ENCODE measurements at regions not wholly inside any gene's neighbourhood (a gene's known extent, or its start where the extent isn't known, plus 50 kb on each side); places are given as distances from the start of the nearest gene placed in this dataset.

DNA sequence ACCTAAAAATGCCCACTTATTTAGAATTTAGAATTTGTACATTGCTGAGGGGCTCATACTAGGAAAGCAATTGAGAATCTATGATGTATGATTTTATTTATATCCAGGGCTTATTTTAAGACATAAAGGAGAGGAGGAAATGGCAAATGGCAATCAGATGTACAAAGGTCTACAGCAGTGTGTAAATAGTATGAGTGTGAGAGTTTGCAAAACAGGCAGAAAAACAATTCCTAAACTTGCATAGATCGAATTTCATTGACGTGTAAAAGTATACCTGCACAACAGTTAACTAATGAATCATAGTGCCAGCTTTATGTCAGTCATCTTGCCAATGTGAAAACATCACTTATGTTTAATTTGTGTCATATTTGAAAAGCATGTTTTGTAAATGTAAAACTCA, 718.7 kb upstream of the GCFC2 start (continued):
- TF ChIP-seq ZNF773 (CRISPR knock-in tag; IDR thresholded peaks at IDR 0.05; ENCODE audit: borderline replicate concordance) (no peak), PPARG (CRISPR knock-in tag; conservative IDR thresholded peaks at IDR 0.05) (no peak)

DNA sequence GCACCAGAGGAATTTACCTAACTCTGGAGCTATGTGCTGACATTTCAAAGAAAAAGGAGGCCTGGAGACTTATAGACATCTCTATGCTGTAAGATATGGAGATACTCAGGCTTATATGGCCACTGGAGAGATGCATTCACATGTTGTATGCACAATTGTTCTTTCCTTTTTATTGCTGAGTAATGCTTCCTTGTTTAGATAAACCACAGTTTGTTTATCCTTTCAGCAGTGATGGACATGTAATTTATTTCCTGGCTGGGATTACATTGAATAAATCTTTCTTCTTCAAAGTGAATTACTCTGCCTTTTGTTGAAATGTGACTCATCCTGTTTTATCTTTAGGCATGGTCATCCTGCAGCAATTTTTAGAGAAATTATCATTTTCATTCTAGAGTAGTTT, 716.7 kb upstream of the GCFC2 start:
- ChIA-PET POLR2A (no interaction called here), CTCF (ENCODE audit: low intra/inter-chr PET ratio, low total read pairs) (no interaction called here)
- no peaks in the 10 kb centered on the region for H3K79me2 ChIP-seq (ENCODE audit: insufficient read depth, low read length)
- TF ChIP-seq ZNF326 (CRISPR knock-in tag; IDR thresholded peaks at IDR 0.05; ENCODE audit: borderline replicate concordance) (no peak), MAFK (conservative IDR thresholded peaks at IDR 0.05 in 1 of 2, IDR thresholded peaks at IDR 0.05 in 1 of 2; ENCODE audit: low read length in 2 of 2) (peak; percentile 64 to 66), MAFF (IDR thresholded peaks at IDR 0.05; ENCODE audit: low read depth, low read length) (peak; percentile 48; the same call in 1 of the 2 replicates)
- no peak for ATAC-seq
- H3K9ac ChIP-seq (ENCODE audit: insufficient read depth, low read depth, low read length) = no peak overlapping the region
- no peak for DNase-seq (ENCODE audit: low spot score)
- H3K4me2 ChIP-seq (ENCODE audit: low read depth, low read length) = no peak overlapping the region
- intact Hi-C loops (cut with micrococcal nuclease; ENCODE audit: unreplicated experiment) = no loop called here
- H3K4me3 ChIP-seq (replicated peaks in 1 of 3; ENCODE audit: insufficient read depth in 1 of 3, low read depth in 2 of 3, low read length in 3 of 3) = no peak overlapping the region
- no peaks in the 10 kb centered on the region for H3K9me3 ChIP-seq (ENCODE audit: low read length)
- in situ Hi-C loops (cut with HindIII; ENCODE audit: extremely low pct_ligation_motif_present, low pct_unique_long_range_greater_than_20kb) = no loop called here
- H2AFZ ChIP-seq (ENCODE audit: low read length) = no peak overlapping the region
- FAIRE-seq = no peak
- H3K4me1 ChIP-seq (ENCODE audit: insufficient read depth, low read length) = no peaks in the 10 kb centered on the region
- H3K27ac ChIP-seq (ENCODE audit: extremely low read length, insufficient read depth, low read length) = no peak overlapping the region
- H4K20me1 ChIP-seq (ENCODE audit: insufficient read depth, low read length) = no peaks in the 10 kb centered on the region
- BruUV-seq (replicated peaks) = no TSS peak
- no peaks in the 10 kb centered on the region for H3K27me3 ChIP-seq (ENCODE audit: control insufficient read depth in 1 of 2, insufficient read depth in 2 of 2, low read length in 2 of 2)
- H3K36me3 ChIP-seq (replicated peaks in 1 of 2; ENCODE audit: control insufficient read depth in 1 of 2, insufficient read depth in 2 of 2, low read length in 2 of 2) = no peaks in the 10 kb centered on the region

DNA sequence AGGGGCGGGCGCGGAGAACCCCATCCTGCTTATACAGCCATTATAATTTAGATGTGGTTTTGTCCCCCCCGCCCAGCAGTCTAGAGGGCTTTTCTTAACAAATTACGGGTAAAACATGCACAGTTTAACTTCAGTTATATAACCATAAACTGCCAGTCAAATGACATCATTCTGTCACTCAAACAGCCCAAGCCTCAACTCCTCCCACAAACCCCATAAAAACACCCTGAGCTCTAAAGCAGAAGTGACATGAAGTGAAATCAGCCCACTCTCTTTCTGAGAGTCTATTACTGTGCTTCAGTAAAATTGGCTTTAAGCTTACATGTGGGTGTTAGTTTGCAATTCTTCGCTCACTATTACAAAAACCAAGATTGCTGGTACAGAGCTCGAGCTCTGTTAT, 705.1 kb upstream of the GCFC2 start:
- CTCF ChIA-PET (ENCODE audit: low intra/inter-chr PET ratio, low total read pairs) = no interaction called here
- H3K4me2 ChIP-seq (ENCODE audit: low read depth, low read length) = no peak overlapping the region
- 0 out of 2 replicates have a peak, but pooled peaks have one; percentile 21 for TF ChIP-seq ATF7 (IDR thresholded peaks at IDR 0.05)
- no peak for TF ChIP-seq ATF7 (CRISPR knock-in tag; IDR thresholded peaks at IDR 0.05)
- no peak for TF ChIP-seq ZFP36L2 (CRISPR knock-in tag; IDR thresholded peaks at IDR 0.05)
- no peak for TF ChIP-seq ZNF615 (CRISPR knock-in tag; IDR thresholded peaks at IDR 0.05; ENCODE audit: borderline replicate concordance)
- TF ChIP-seq, protein P1, sequence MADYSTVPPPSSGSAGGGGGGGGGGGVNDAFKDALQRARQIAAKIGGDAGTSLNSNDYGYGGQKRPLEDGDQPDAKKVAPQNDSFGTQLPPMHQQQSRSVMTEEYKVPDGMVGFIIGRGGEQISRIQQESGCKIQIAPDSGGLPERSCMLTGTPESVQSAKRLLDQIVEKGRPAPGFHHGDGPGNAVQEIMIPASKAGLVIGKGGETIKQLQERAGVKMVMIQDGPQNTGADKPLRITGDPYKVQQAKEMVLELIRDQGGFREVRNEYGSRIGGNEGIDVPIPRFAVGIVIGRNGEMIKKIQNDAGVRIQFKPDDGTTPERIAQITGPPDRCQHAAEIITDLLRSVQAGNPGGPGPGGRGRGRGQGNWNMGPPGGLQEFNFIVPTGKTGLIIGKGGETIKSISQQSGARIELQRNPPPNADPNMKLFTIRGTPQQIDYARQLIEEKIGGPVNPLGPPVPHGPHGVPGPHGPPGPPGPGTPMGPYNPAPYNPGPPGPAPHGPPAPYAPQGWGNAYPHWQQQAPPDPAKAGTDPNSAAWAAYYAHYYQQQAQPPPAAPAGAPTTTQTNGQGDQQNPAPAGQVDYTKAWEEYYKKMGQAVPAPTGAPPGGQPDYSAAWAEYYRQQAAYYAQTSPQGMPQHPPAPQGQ (CRISPR knock-in tag; IDR thresholded peaks at IDR 0.05; ENCODE audit: borderline replicate concordance) = no peak
- TF ChIP-seq NONO (IDR thresholded peaks at IDR 0.05) = no peak
- no peak for TF ChIP-seq NONO (CRISPR knock-in tag; conservative IDR thresholded peaks at IDR 0.05)
- TF ChIP-seq ZNF75D (CRISPR knock-in tag; IDR thresholded peaks at IDR 0.05; ENCODE audit: borderline replicate concordance) = no peak
- TF ChIP-seq ZFP36 (IDR thresholded peaks at IDR 0.05; ENCODE audit: borderline replicate concordance, low read depth, low read length, partially characterized antibody) = no peak
- TF ChIP-seq ETV6 (CRISPR knock-in tag; conservative IDR thresholded peaks at IDR 0.05) = no peak
- no peak for DNase-seq (ENCODE audit: low spot score)
- no peaks in the 10 kb centered on the region for H4K20me1 ChIP-seq (ENCODE audit: insufficient read depth, low read length)
- 53% methylated on average over 7 of the region's 7 CpGs for WGBS (ENCODE audit: low lambda C conversion rate)
- H3K27ac ChIP-seq (ENCODE audit: extremely low read length, insufficient read depth, low read length) = no peak overlapping the region
- in situ Hi-C loops (cut with HindIII; ENCODE audit: extremely low pct_ligation_motif_present, low pct_unique_long_range_greater_than_20kb) = no loop called here
- FAIRE-seq = no peak
- no peak overlapping the region for H2AFZ ChIP-seq (ENCODE audit: low read length)
- 0 out of 2 replicates have a peak, but pooled peaks cover 4% of the 10 kb centered on the region for H3K4me1 ChIP-seq (ENCODE audit: insufficient read depth, low read length)
- intact Hi-C loops (cut with micrococcal nuclease; ENCODE audit: unreplicated experiment) = no loop called here
- no peak for ATAC-seq
- H3K36me3 ChIP-seq (replicated peaks in 1 of 2; ENCODE audit: control insufficient read depth in 1 of 2, insufficient read depth in 2 of 2, low read length in 2 of 2) = no peaks in the 10 kb centered on the region
- BruUV-seq (replicated peaks) = no TSS peak
- no peaks in the 10 kb centered on the region for H3K27me3 ChIP-seq (ENCODE audit: control insufficient read depth in 1 of 2, insufficient read depth in 2 of 2, low read length in 2 of 2)
- no peaks in the 10 kb centered on the region for H3K79me2 ChIP-seq (ENCODE audit: insufficient read depth, low read length)
- POLR2A ChIA-PET = no interaction called here
- H3K9ac ChIP-seq (ENCODE audit: insufficient read depth, low read depth, low read length) = no peak overlapping the region
- no peaks in the 10 kb centered on the region for H3K9me3 ChIP-seq (ENCODE audit: low read length)
- H3K4me3 ChIP-seq (replicated peaks in 1 of 3; ENCODE audit: insufficient read depth in 1 of 3, low read depth in 2 of 3, low read length in 3 of 3) = no peak overlapping the region
